ENCODE measurements at regions not wholly inside any gene's neighbourhood (a gene's known extent, or its start where the extent isn't known, plus 50 kb on each side); places are given as distances from the start of the nearest gene placed in this dataset.
"Not testable (repeated sequence)": the region's sequence is repeated elsewhere in the genome, so short reads cannot be mapped to it uniquely, and the experiment has no call there.

- DNase-seq = no peak
Measured at GRCh38 chr15:70522323-70522966, 240.9 kb downstream of the UACA start.

DNA sequence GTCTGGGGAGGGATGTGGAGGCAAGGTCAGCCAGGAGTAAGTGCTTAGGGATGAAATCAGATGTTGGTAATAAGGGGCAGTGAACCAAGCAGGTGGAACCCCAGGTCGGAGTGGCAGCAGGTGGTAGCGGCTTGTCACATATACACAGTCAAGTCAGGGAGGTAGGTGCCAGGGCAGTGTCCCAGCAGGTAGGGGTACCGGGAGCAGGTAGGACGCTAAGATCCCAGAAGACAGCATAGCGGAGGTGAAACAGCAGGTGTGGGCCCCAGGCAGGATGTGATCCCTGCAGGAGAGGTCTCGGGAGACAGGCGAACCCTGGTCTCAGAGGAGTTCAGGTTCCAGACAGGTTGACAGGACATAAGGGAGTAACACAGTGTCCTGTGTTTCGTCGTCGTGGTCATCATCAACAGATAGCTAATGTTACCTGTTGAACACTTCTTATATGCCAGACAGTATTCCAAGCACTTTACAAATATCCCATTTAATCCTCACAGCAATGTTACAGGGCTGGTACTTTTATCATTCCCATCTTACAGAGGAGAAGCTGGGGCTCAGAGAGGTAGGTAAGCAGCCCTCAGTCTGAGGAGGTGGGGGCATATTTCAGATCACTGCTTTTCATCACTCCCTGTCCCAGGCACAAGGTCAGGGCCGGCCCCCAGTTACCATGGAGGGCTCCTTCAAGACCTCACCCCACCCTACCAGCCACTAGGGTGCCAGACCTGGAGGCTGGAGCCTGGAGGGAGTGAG is 241.6 kb downstream of the UACA start:
- no peak for DNase-seq

DNA sequence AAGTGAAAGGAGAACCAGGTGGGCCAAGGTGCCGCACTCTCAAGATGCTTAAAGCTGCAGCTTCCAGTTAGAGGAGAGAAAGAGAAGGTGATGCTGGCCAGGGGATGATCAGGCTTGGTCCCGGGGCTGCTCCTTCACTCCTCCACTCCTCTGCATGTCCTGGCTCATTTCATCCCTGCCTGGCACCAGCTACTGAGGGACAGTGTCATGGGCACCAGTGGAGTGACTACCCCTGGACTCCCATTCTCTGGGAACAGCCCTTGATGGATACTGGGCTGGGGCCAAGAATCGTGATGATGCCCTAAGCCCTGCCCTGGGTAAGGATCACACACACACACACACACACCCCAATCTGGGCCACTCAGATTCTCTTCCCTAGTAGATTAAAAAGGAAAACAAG is 243.7 kb downstream of the UACA start:
- no peak for DNase-seq

GRCh38 chr15:70519004-70519365 is 244.4 kb downstream of the UACA start:
- DNase-seq = no peak

GRCh38 chr15:70518201-70519003 is 245.0 kb downstream of the UACA start:
- no peak for DNase-seq

- DNase-seq = no peak
Measured at GRCh38 chr15:70517194-70517590, 246.2 kb downstream of the UACA start.

GRCh38 chr15:70516408-70517193 is 246.8 kb downstream of the UACA start:
- no peak for DNase-seq

GRCh38 chr15:70514251-70514650 is 249.1 kb downstream of the UACA start:
- no peak for DNase-seq

- no peak for DNase-seq
Measured at GRCh38 chr15:70513819-70514218, 249.5 kb downstream of the UACA start.

DNA sequence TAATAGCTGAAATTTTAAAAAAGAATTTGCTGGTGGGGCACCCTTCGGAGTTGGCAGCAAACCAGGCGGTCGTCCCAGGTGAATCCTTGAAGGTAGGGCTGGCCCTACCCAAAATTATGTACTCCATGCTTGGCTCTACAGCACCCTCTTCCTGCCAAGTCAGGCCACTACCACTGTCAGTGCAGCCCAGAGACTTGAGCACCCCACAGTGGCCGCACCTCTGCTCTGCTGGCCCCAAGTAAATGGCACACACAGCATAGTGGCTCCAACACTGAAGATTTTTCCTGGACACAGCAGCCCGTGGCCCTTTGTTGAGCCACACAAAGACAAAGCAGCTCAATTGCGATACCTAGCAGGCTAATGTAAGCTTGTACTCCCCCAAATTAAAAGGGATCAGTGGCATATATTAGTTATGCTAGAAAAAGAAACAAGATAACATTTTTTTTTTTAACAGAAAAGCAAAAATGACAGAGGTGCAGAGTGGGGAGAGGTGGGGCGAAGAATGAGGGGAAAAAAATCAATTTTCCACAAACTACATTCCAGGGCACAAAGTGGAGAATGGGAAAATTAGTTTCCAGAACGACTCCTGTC is 250.5 kb downstream of the UACA start:
- no peak for DNase-seq

DNA sequence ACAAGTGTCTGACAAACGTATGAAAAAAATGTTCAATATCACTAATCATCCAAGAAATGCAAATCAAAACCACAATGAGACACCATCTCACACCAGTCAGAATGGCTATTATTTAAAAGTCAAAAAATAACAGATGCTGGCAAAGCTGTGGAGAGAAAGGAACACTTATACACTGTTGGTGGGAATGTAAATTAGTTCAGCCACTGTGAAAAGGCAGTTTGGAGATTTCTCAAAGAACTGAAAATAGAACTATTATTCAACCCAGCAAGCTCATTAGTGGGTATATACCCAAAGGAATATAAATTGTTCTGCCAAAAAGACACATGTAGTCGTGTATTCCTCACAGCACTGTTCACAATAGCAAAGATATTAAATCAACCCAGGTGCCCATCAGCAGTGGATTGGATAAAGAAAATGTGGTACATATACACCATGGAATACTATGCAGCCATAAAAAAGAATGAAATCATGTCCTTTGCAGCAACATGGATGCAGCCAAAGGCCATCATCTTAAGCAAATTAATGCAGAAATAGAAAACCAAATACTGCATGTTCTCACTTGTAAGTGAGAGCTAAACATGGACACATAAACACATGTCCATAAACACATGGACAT is 251.3 kb downstream of the UACA start:
- not testable (repeated sequence) for DNase-seq

DNA sequence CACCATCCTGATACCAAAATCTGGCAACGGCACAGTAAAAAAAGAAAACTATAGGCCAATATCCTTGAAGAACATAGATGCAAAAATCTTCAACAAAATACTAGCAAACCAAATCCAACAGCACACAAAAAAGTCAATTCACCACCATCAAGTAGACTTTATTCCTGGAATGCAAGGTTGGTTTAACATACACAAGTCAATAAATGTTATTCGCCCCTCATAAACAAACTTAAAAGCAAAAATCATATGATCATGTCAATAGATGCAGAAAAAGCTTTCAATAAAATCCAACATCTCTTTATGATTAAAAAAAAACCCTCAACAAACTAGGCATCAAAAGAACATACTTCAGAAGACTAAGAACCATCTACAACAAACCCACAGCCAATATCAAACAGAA is 252.9 kb downstream of the UACA start:
- no peak for DNase-seq

DNA sequence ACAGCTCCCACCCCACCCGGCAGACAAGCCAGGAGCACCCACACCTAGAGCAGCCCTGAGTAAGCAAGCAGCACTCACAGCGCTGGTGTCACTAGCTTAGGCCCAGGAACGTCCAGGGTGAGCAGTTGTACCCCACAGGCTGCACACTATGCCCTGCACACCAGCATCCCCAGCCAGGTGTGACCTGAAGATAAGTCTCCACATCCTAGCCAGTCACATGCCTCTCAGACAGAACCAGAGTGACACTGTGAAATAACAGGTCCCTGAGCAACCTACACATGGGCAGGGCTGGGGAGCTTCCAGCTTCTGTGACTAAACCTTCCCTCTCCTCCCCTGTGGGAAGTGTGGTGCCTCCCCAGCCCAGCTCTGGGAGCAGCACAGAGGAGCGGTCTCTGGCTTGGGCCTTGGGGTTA is 253.6 kb downstream of the UACA start:
- DNase-seq = no peak

GRCh38 chr15:70509282-70509662 is 254.1 kb downstream of the UACA start:
- DNase-seq = no peak

DNA sequence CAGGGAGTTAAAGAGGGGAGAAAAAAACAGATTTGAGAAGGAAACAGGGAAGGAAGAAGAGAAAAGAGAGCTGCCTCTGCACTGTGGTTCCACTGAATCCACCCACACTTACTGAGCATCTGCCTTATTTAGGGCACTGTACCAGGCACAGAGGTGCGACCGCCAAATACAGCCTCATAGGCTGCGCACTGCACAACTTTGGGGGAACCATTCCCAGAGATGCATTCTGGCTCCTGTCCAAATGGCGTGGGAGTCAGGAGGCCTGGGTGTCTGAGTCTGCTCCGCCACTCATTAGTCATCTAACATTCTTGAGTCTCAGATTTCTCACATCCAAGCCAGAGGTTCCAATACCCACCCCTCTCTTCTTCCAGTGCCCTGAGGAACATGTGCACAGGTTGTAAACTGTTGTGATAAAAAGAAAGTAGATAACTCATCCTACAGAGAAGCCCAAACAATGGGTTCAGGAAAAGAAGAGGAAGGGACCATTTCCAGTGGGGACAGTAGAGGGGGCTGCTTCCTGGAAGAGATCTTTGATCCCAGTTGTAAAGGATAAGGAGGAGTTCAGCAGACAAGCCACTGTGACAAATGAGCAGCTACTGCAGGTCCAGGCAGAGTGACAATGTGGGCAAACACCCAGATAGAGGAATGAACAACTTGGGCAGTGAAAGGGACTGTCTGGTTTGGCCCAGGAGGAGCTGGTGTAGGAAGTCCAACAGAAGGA is 254.6 kb downstream of the UACA start:
- no peak for DNase-seq

DNA sequence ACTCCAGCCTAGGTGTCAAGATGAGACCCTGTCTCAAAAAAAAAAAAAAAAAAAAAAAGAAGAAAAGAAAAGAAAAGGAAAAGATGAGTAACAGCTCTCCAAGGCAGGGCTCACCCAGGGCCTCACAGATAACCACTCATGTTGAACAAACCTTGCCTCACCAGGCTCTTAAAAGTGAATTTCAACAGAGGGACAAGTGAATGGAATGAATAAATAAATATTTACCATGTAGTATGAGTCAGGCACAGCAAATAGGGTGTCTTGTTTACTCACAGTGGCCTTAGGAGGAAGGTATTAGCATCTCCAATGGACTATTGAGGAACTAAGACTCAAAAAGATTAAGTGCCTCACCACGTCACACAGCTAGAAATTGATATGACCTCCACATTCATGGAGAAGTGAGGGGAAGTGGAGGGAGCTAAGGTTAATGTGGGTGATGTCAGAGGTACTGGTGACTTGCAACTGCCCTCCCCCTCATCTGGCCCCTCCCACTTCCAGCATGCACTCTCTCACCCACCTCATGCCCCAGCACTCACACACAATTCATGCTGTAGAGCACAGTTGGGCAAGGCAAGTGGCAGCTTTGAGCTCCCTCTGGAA is 255.5 kb downstream of the UACA start:
- no peak for DNase-seq

GRCh38 chr15:70505936-70506912 is 257.1 kb downstream of the UACA start:
- DNase-seq = no peak

DNA sequence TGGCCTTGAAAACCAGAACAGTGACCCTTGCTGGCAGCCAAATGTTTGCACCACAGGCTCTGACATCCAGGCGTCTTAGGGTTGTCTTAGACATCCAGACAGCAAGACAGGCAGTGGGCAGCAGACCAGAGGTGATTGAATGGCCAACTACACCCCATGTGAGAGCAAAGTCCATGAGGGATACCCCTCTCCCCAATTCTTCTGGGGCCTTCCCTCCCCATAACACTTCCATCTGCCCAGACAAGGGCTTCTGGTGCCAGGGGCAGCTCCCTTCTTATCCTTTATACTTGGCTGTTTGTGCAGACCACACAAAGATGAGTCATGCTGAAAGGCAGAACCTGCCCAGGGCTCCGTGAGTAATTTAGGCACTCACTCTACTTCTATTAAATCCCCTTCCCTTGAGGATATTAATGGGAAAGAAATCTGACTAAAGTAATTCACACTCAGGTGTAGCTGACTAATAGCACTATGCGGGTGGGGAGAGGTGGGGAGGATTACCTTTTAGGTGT is 257.9 kb downstream of the UACA start:
- DNase-seq = no peak

- no peak for DNase-seq
Measured at GRCh38 chr15:70504988-70505387, 258.4 kb downstream of the UACA start.
